ENCODE measurements at regions not wholly inside any gene's neighbourhood (a gene's known extent, or its start where the extent isn't known, plus 50 kb on each side); places are given as distances from the start of the nearest gene placed in this dataset.

DNA sequence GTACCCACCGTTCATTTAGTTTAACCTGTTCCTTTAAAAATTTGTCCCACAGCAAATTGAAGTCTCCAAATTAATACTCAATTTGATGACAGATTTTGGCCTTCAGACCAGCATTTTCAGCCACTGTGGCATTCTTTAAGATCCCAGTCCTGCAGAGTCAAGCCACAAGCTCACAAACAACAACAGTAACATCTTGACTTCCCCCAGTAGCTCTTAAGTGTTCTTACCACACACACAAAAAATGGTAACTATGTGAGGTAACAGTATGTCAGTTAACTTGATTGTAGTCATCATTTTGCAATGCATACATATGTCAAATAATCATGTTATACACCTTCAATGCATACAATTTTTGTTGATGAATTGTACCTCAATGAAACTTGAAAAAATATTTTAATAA lies 247.9 kb downstream of the LURAP1L start:
- TF ChIP-seq, protein P1, sequence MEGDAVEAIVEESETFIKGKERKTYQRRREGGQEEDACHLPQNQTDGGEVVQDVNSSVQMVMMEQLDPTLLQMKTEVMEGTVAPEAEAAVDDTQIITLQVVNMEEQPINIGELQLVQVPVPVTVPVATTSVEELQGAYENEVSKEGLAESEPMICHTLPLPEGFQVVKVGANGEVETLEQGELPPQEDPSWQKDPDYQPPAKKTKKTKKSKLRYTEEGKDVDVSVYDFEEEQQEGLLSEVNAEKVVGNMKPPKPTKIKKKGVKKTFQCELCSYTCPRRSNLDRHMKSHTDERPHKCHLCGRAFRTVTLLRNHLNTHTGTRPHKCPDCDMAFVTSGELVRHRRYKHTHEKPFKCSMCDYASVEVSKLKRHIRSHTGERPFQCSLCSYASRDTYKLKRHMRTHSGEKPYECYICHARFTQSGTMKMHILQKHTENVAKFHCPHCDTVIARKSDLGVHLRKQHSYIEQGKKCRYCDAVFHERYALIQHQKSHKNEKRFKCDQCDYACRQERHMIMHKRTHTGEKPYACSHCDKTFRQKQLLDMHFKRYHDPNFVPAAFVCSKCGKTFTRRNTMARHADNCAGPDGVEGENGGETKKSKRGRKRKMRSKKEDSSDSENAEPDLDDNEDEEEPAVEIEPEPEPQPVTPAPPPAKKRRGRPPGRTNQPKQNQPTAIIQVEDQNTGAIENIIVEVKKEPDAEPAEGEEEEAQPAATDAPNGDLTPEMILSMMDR (IDR thresholded peaks at IDR 0.05), result no peak
- TF ChIP-seq EZH2 (IDR thresholded peaks at IDR 0.05; ENCODE audit: borderline replicate concordance, insufficient read depth, low read depth, low read length, poor library complexity, severe bottlenecking), result no peak

All from B cell (primary cell).